Esophagus squamous epithelium (tissue), 5 donors: ENCODE measurements at regions not wholly inside any gene's neighbourhood (a gene's known extent, or its start where the extent isn't known, plus 50 kb on each side); places are given as distances from the start of the nearest gene placed in this dataset.

Source experiments
- DNase-seq: peaks from one replicate; lab custom pipeline; 2025; lab: John Stamatoyannopoulos, UW
- H3K27ac ChIP-seq, 4 donors: fragments of 200-600 bp; sonication (generic); one replicate each; pipeline ENCODE4 v1.5.1; 2016 to 2019; ENCODE audit warnings: mild to moderate bottlenecking in 1 of 4
- H3K27me3 ChIP-seq, 4 donors: fragments of 200-600 bp; sonication (generic); 1 replicate in 3 of 4; 2 replicates in 1 of 4; pipeline versions ENCODE4 v1.5.1 to v1.6.0; 2017 to 2021; ENCODE audit warnings: antibody characterized with exemption in 1 of 4
- H3K36me3 ChIP-seq, 3 donors: fragments of 200-600 bp; sonication (generic); one replicate each; pipeline ENCODE4 v1.5.1; 2016 to 2019
- H3K4me1 ChIP-seq, 3 donors: fragments of 200-600 bp; sonication (generic); one replicate each; pipeline ENCODE4 v1.5.1; 2017 to 2019
- H3K4me3 ChIP-seq, 4 donors: fragments of 200-600 bp; sonication (generic); 1 replicate in 3 of 4; 2 replicates in 1 of 4; pipeline ENCODE4 v1.5.1; 2016 to 2019; ENCODE audit warnings: mild to moderate bottlenecking in 2 of 4, moderate library complexity in 1 of 4
- H3K9me3 ChIP-seq, 3 donors: fragments of 200-600 bp; sonication (generic); one replicate each; pipeline ENCODE4 v1.5.1; 2016 to 2019
- POLR2A ChIP-seq, 4 donors: fragments of 450-650 bp; IDR thresholded peaks; one replicate each; pipeline ENCODE4 v1.6.1; 2017; ENCODE audit warnings: antibody characterized with exemption in 4 of 4, mild to moderate bottlenecking in 4 of 4, moderate library complexity in 3 of 4
- WGBS, 2 donors: methylation state at CpG; one replicate each; pipeline ENCODE4 v1.1.5; 2018; 5-methylcytosine and 5-hydroxymethylcytosine counted together
- intact Hi-C: fragments of 100-400 bp; cut with DNase I; formaldehyde crosslinking; loops from one replicate; pipeline ENCODE4 v1.15.0; 2022
- TF ChIP-seq, protein P1 (sequence below), 6 experiments: fragments of 450-650 bp in 4 of 6; fragments of 200-600 bp in 2 of 6; sonication (generic) in 2 of 6; IDR thresholded peaks; one replicate each; pipeline ENCODE4 v1.5.1; 2016 to 2019; ENCODE audit warnings: antibody characterized with exemption in 6 of 6, mild to moderate bottlenecking in 4 of 6, moderate library complexity in 4 of 6
- donor health status: DM: yes; HTN: yes; CAD: no.

DNA sequence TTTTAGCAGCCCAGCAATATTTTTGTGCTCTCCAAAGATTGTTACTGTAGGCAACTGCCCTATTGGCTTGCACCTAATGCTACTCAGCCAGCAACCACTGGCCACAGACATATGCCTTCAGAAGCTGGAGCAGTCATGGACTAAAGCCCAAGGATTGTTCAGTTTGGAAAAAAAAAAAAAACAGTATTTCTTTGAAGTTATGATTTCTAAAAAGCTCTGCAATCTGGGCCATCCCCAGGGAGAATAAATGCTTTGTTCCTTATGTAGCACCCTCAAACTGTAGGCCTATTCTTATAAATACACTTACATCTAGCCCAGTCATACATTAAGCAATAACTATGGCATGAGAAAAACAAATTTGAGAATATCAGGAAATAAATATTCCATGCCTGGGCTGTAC, 2190.5 kb upstream of the RAG2 start:
- Histone ChIP-seq H3K4me3 (no peak overlapping the region), H3K27me3 (no peaks in the 10 kb centered on the region), H3K4me1 (no peaks in the 10 kb centered on the region), H3K36me3 (no peaks in the 10 kb centered on the region), H3K9me3 (no peaks in the 10 kb centered on the region), H3K27ac (no peak overlapping the region)
- DNase-seq: no peak
- TF ChIP-seq, protein P1, sequence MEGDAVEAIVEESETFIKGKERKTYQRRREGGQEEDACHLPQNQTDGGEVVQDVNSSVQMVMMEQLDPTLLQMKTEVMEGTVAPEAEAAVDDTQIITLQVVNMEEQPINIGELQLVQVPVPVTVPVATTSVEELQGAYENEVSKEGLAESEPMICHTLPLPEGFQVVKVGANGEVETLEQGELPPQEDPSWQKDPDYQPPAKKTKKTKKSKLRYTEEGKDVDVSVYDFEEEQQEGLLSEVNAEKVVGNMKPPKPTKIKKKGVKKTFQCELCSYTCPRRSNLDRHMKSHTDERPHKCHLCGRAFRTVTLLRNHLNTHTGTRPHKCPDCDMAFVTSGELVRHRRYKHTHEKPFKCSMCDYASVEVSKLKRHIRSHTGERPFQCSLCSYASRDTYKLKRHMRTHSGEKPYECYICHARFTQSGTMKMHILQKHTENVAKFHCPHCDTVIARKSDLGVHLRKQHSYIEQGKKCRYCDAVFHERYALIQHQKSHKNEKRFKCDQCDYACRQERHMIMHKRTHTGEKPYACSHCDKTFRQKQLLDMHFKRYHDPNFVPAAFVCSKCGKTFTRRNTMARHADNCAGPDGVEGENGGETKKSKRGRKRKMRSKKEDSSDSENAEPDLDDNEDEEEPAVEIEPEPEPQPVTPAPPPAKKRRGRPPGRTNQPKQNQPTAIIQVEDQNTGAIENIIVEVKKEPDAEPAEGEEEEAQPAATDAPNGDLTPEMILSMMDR (IDR thresholded peaks at IDR 0.05): no peak
- TF ChIP-seq POLR2A (IDR thresholded peaks at IDR 0.05): no peak
- intact Hi-C loops: no loop called here

DNA sequence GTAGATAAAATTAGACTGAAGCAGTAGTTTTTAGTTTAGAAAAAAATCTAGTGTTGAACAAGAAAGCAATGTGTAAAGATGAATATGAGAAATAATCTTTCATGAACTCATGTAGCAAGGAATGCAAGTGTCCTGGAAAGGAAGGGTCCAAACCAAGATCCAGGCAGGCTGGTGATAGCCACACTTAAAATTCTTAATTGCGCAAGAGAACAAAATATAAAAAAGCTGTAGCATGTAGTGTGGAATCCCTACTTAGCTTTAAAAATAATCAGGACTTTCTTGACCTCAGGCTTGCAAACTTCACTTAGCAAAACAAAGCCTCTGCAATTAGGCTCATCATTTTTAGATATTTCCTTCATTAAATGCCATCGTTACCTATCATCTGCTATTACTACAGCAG, 2186.1 kb upstream of the RAG2 start:
- Histone ChIP-seq H3K27me3 (no peaks in the 10 kb centered on the region), H3K4me3 (no peak overlapping the region), H3K9me3 (no peaks in the 10 kb centered on the region), H3K4me1 (no peaks in the 10 kb centered on the region), H3K27ac (no peak overlapping the region), H3K36me3 (no peaks in the 10 kb centered on the region)
- intact Hi-C loops: no loop called here
- TF ChIP-seq POLR2A (IDR thresholded peaks at IDR 0.05): no peak
- TF ChIP-seq, protein P1 (IDR thresholded peaks at IDR 0.05): no peak
- 90 to 92% methylated on average over 2 of the region's 2 CpGs for WGBS, 2 donors
- DNase-seq: no peak

DNA sequence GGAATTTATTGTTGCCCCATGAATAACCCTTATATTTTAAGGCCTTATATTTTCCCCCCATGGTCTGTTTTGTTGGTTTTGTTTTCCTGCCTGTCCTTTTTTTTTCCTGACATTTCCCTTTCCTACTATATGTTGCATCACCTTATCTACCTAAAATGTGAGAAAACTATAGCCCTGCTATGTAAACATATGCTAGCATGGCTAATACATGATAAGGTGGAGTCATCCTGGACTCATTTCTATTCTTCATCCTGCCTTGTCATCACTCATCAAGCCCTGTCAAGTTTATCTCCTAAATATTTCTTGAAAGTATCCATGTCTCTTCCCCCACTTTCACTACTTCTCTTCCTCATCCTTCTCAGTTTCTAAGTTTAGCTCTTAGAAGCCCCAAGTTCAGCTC, 2168.8 kb upstream of the RAG2 start:
- H3K9me3 ChIP-seq: peaks cover 0 to 10% (median 0%) of the 10 kb centered on the region in 3 donors
- no peaks in the 10 kb centered on the region for H3K4me1 ChIP-seq
- H3K36me3 ChIP-seq: no peaks in the 10 kb centered on the region
- H3K27ac ChIP-seq: no peak overlapping the region
- intact Hi-C loops: no loop called here
- H3K4me3 ChIP-seq: no peak overlapping the region
- no peak for TF ChIP-seq POLR2A (IDR thresholded peaks at IDR 0.05)
- TF ChIP-seq, protein P1 (IDR thresholded peaks at IDR 0.05): no peak
- DNase-seq: no peak
- H3K27me3 ChIP-seq: no peaks in the 10 kb centered on the region

DNA sequence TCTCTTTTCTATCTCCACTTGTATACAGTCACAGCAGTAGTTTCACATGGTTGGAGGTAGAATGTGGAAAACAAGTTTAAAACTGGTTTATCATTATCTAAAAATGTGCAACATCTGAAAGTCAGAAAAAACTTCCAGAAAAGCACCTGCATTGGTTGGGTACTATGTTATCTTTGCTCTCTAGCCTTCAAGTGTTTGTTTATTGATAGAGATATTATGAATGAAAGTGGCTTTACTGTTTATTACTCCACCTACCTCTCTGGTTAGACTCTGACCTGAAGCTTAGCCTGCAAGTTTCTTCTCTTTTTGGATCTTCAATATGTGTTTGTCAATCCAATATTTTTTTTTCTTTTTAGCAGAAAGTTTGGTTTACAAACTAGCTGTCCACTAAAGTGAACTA, 2161.4 kb upstream of the RAG2 start:
- Histone ChIP-seq H3K36me3 (no peaks in the 10 kb centered on the region), H3K4me1 (no peaks in the 10 kb centered on the region), H3K27me3 (no peaks in the 10 kb centered on the region), H3K27ac (no peak overlapping the region), H3K4me3 (no peak overlapping the region), H3K9me3 (peaks cover 0 to 8% (median 0%) of the 10 kb centered on the region in 3 donors)
- TF ChIP-seq, protein P1 (IDR thresholded peaks at IDR 0.05): no peak
- no peak for TF ChIP-seq POLR2A (IDR thresholded peaks at IDR 0.05)
- intact Hi-C loops: loop anchor here (2.0 kb wide), 1 partner anchor 13 kb away; no protein-coding TSS in a partner anchor
- DNase-seq: no peak

DNA sequence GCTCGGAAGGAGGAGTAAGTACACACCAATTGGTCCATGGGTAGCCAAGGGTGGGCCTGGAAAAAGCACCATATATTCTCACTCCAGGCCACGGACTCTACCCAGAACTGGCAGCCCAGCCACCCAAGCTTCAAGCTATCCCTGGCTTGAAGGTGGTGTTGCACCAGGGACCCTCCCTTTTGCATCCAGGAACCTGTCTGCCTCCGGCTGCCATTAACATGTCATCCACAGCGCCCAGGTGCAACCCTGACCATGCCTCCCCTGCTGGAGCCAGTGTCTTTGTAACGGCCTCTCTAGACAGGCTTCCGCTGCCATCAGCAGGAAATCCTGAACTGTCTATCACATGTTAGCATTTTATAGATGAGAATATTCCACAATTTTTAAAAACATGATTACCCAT, 2158.5 kb upstream of the RAG2 start:
- Histone ChIP-seq H3K4me1 (no peaks in the 10 kb centered on the region), H3K9me3 (peaks cover 0 to 8% (median 2%) of the 10 kb centered on the region in 3 donors), H3K4me3 (no peak overlapping the region), H3K36me3 (no peaks in the 10 kb centered on the region), H3K27ac (no peak overlapping the region), H3K27me3 (no peaks in the 10 kb centered on the region)
- TF ChIP-seq POLR2A (IDR thresholded peaks at IDR 0.05): no peak
- TF ChIP-seq, protein P1 (IDR thresholded peaks at IDR 0.05): no peak
- 79 to 89% methylated on average over 5 to 6 of the region's 6 CpGs for WGBS, 2 donors
- intact Hi-C loops: no loop called here
- DNase-seq: no peak
